Keratinocyte (primary cell): ENCODE measurements at regions not wholly inside any gene's neighbourhood (a gene's known extent, or its start where the extent isn't known, plus 50 kb on each side); places are given as distances from the start of the nearest gene placed in this dataset.
"Not testable (repeated sequence)": the region's sequence is repeated elsewhere in the genome, so short reads cannot be mapped to it uniquely, and the experiment has no call there.

Source experiments
- DNase-seq: peaks from one replicate; pipeline ENCODE4 v3.0.0-alpha.2; 2011; ENCODE audit warnings: low read depth, missing footprints, low spot score
- FAIRE-seq: peaks from 2 replicates; lab custom pipeline; 2011; peaks lifted over from hg19 to GRCh38; lab: Jason Lieb, UNC
- H2AFZ ChIP-seq: 2 replicates; pipeline ENCODE4 v1.6.0; 2012; ENCODE audit warnings: low read length, control low read depth, inconsistent platforms; ENCODE audit not compliant: control insufficient read depth
- H3K27ac ChIP-seq: 2 replicates; pipeline ENCODE4 v1.5.1; 2011; ENCODE audit warnings: low read length; ENCODE audit not compliant: control insufficient read depth, insufficient read depth
- H3K27me3 ChIP-seq: 3 replicates; pipeline ENCODE4 v1.6.0; 2011; ENCODE audit warnings: low read length; ENCODE audit not compliant: control insufficient read depth, insufficient read depth; ENCODE audit errors: extremely low read depth
- H3K36me3 ChIP-seq, 2 experiments: 2 replicates in 1 of 2; 3 replicates in 1 of 2; pipeline ENCODE4 v1.5.1; 2011; ENCODE audit warnings: low read length in 2 of 2, mild to moderate bottlenecking in 1 of 2; ENCODE audit not compliant: control insufficient read depth in 2 of 2, insufficient read depth in 2 of 2; ENCODE audit errors: extremely low read depth in 1 of 2
- H3K4me1 ChIP-seq: 3 replicates; pipeline ENCODE4 v1.5.1; 2011; ENCODE audit warnings: low read length; ENCODE audit not compliant: control insufficient read depth, insufficient read depth; ENCODE audit errors: extremely low read depth
- H3K4me2 ChIP-seq: 3 replicates; pipeline ENCODE4 v1.6.0; 2011; ENCODE audit warnings: low read depth, low read length; ENCODE audit not compliant: control insufficient read depth, insufficient read depth; ENCODE audit errors: extremely low read depth
- H3K4me3 ChIP-seq, 3 experiments: fragments of 200-600 bp in 1 of 3; sonication (generic) in 1 of 3; 2 replicates in 2 of 3; 3 replicates in 1 of 3; pipeline ENCODE4 v1.5.1; 2011 to 2016; ENCODE audit warnings: low read length in 3 of 3, mild to moderate bottlenecking in 3 of 3, control low read depth in 2 of 3, inconsistent platforms in 1 of 3, low read depth in 1 of 3, mixed read lengths in 1 of 3, mixed run types in 1 of 3, moderate library complexity in 1 of 3; ENCODE audit not compliant: control insufficient read depth in 2 of 3, insufficient read depth in 2 of 3; ENCODE audit errors: extremely low read depth in 1 of 3
- H3K79me2 ChIP-seq: 2 replicates; pipeline ENCODE4 v1.6.0; 2012; ENCODE audit warnings: low read length; ENCODE audit not compliant: control insufficient read depth, insufficient read depth
- H3K9ac ChIP-seq: 3 replicates; pipeline ENCODE4 v1.6.0; 2011; ENCODE audit warnings: low read length; ENCODE audit not compliant: control insufficient read depth, insufficient read depth; ENCODE audit errors: extremely low read depth
- H3K9me1 ChIP-seq: 3 replicates; pipeline ENCODE4 v1.6.0; 2011; ENCODE audit warnings: low read length; ENCODE audit not compliant: control insufficient read depth, insufficient read depth; ENCODE audit errors: extremely low read depth
- H3K9me3 ChIP-seq: 2 replicates; pipeline ENCODE4 v1.5.1; 2012; ENCODE audit warnings: low read depth, low read length; ENCODE audit not compliant: control insufficient read depth
- H4K20me1 ChIP-seq: 3 replicates; pipeline ENCODE4 v1.6.0; 2011; ENCODE audit warnings: low read length; ENCODE audit not compliant: control insufficient read depth, insufficient read depth; ENCODE audit errors: extremely low read depth
- CTCF ChIP-seq, 3 experiments: IDR thresholded peaks in 1 of 3; conservative IDR thresholded peaks in 1 of 3; optimal IDR thresholded peaks in 1 of 3; 2 replicates in 2 of 3; 3 replicates in 1 of 3; pipeline versions ENCODE3 to v1.5.1; 2011; ENCODE audit warnings: low read length in 3 of 3, mild to moderate bottlenecking in 3 of 3, moderate library complexity in 2 of 3, control low read depth in 1 of 3, inconsistent platforms in 1 of 3; ENCODE audit not compliant: insufficient read depth in 2 of 3; ENCODE audit errors: extremely low read depth in 1 of 3
- EZH2 ChIP-seq: IDR thresholded peaks from one replicate; pipeline ENCODE4 v1.6.1; 2012; ENCODE audit warnings: inconsistent platforms, mild to moderate bottlenecking, low read length, moderate library complexity
- dilution Hi-C: fragments of 300-500 bp; cut with MboI; formaldehyde crosslinking; loops from one replicate; pipeline ENCODE4 v1.7.0; 2020; ENCODE audit warnings: low sequenced_read_pairs; ENCODE audit not compliant: extremely low pct_ligation_motif_present

- FAIRE-seq, result no peak
Measured at GRCh38 chr14:101294136-101294535, 267.2 kb upstream of the DIO3 start.

DNA sequence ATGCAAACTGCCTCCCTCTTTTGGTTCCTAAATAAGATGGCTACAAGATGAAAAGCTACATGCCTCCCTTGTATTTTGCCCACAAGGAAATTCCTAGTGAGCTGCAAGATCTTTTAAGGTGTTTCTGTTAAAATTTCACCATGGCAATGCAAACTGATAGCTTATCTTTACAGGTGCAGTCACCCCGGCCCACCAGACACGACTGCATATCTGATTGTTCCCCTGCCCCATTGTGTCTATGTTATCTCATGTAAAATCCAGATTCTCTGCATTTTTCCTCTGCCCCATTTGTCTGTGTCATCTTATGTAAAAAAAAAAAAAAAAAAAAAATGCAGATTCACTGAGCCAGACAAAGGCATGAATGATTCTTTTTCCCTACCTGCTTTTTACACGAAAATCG is 261.5 kb upstream of the DIO3 start:
- H4K20me1 ChIP-seq, H3K9ac ChIP-seq, H3K4me2 ChIP-seq, dilution Hi-C loops, H3K36me3 ChIP-seq, FAIRE-seq, H3K27me3 ChIP-seq, H3K9me3 ChIP-seq, H3K4me1 ChIP-seq, H3K9me1 ChIP-seq, H3K27ac ChIP-seq, H3K79me2 ChIP-seq, DNase-seq, H3K4me3 ChIP-seq, H2AFZ ChIP-seq: not testable (repeated sequence)

More at GRCh38 chr14:101294136-101294535, 267.2 kb upstream of the DIO3 start:
- Histone ChIP-seq H3K9me3 (peaks cover 1% of the 10 kb centered on the region), H3K4me2 (no peak overlapping the region), H2AFZ (no peak overlapping the region), H4K20me1 (no peaks in the 10 kb centered on the region), H3K4me3 (no peak overlapping the region), H3K36me3 (no peaks in the 10 kb centered on the region), H3K27ac (no peak overlapping the region), H3K4me1 (no peaks in the 10 kb centered on the region), H3K27me3 (no peaks in the 10 kb centered on the region), H3K9me1 (no peaks in the 10 kb centered on the region), H3K79me2 (no peaks in the 10 kb centered on the region), H3K9ac (no peak overlapping the region)
- TF ChIP-seq EZH2 (no peak), CTCF (optimal IDR thresholded peaks at IDR 0.05 in 1 of 3, IDR thresholded peaks at IDR 0.05 in 1 of 3, conservative IDR thresholded peaks at IDR 0.05 in 1 of 3; ENCODE audit: extremely low read depth in 1 of 3, insufficient read depth in 2 of 3, low read length in 3 of 3) (no peak)
- dilution Hi-C loops, result no loop called here
- DNase-seq, result no peak

- H2AFZ ChIP-seq, result no peak overlapping the region
- H3K27me3 ChIP-seq, result no peaks in the 10 kb centered on the region
- H3K36me3 ChIP-seq, result no peaks in the 10 kb centered on the region
- H3K4me2 ChIP-seq, result no peak overlapping the region
- H3K9me1 ChIP-seq, result no peaks in the 10 kb centered on the region
- H3K9me3 ChIP-seq, result peaks cover 1% of the 10 kb centered on the region
- H3K4me1 ChIP-seq, result no peaks in the 10 kb centered on the region
- DNase-seq, result no peak
- no peak overlapping the region for H3K27ac ChIP-seq
- dilution Hi-C loops, result no loop called here
- no peak overlapping the region for H3K4me3 ChIP-seq
- no peaks in the 10 kb centered on the region for H4K20me1 ChIP-seq
- no peak for FAIRE-seq
- no peak overlapping the region for H3K9ac ChIP-seq
- TF ChIP-seq EZH2 (no peak), CTCF (optimal IDR thresholded peaks at IDR 0.05 in 1 of 3, IDR thresholded peaks at IDR 0.05 in 1 of 3, conservative IDR thresholded peaks at IDR 0.05 in 1 of 3; ENCODE audit: extremely low read depth in 1 of 3, insufficient read depth in 2 of 3, low read length in 3 of 3) (no peak)
- no peaks in the 10 kb centered on the region for H3K79me2 ChIP-seq
Measured at GRCh38 chr14:101301011-101301410, 260.3 kb upstream of the DIO3 start.

DNA sequence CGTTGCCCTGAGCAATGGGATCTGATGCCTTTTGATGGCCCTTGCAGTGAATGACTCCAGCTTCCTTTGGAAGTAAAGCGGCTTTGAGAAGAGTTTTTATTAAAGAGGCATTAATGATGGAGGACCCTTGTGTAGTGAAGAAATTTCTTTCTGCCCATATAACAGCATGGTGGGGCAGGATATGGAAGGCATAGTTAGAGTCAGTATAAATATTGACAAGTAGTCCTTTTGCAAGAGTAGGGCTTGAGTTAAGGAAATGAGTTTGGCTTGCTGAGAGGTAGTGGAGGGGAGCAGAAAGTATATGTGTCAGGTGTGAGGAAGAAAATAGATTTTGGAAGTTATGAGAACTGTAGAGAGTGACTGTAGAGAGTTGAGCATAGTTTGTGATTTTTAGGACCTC is 254.1 kb upstream of the DIO3 start:
- dilution Hi-C loops, H3K4me2 ChIP-seq, H3K79me2 ChIP-seq, H3K4me1 ChIP-seq, H3K9me1 ChIP-seq, H3K36me3 ChIP-seq, H3K27ac ChIP-seq, DNase-seq, H3K4me3 ChIP-seq, H2AFZ ChIP-seq, H3K9me3 ChIP-seq, FAIRE-seq, H3K9ac ChIP-seq, H3K27me3 ChIP-seq, H4K20me1 ChIP-seq: not testable (repeated sequence)
